ENCODE measurements at regions not wholly inside any gene's neighbourhood (a gene's known extent, or its start where the extent isn't known, plus 50 kb on each side); places are given as distances from the start of the nearest gene placed in this dataset.

DNA sequence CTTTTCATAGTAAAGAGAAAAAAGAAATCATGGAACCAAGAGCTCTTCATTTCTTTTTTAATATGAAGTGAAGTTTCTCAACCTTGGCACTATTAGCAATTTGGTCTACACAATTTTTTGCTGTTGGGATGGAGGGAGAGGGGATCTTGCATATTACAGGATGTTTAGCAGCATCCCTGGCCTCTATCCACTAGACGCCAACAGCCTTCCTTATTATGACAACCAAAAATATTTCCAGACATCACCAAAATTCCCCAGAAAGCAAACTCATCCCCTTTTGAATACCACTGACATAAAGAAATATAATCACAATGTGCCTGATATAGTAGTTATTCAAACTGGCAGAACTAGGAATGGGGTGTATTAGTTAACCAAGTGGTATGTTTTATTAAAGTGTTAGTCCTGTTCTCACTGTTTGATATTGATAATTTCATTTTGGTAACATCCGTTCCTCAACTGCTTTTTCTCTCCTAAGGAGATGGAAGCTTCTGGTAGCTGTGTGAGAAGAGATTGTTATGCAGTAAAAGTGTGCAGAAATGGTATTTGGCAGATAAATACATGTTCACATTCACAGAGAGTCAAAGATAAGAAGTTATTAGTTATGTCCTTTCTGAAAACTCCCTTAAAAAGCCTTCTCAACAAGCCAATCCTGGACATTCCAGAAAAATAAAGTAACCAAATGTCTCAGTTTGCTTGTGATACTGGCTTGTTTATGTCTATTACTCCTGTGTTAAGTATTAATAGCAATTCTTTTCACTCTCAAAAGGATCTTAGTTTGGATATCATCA lies 699.9 kb downstream of the C12orf50 start:
- DNase-seq (ENCODE audit: low spot score in 2 of 2): no peak
- Mint-ChIP-seq H3K27ac (no peak overlapping the region), H3K9me3 (peaks cover 0 to 7% of the 10 kb centered on the region in 2 donors), H3K36me3 (no peaks in the 10 kb centered on the region)
- ATAC-seq: no peak

DNA sequence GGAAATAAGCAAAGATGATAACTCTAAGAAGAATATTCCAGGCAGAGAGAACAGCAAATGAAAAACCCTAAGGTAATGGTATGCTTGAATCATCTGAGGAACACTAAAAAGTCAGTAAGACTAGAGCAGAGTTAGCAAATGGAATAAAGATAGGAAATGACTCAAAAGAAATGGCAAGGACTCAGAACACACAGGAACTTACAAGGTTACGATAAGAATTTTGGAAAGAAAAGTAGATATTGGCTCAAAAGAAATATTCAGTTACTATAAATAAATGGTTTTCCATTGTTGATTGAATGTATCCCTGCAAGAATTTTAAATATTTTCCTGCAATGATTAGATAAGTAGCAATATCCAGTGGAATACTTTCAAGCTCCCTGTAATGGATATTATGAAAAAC lies 705.8 kb downstream of the C12orf50 start:
- Mint-ChIP-seq H3K36me3 (no peaks in the 10 kb centered on the region), H3K27ac (no peak overlapping the region), H3K9me3 (peaks cover 0 to 6% of the 10 kb centered on the region in 2 donors)
- DNase-seq (ENCODE audit: low spot score in 2 of 2) (no peak), ATAC-seq (no peak)

DNA sequence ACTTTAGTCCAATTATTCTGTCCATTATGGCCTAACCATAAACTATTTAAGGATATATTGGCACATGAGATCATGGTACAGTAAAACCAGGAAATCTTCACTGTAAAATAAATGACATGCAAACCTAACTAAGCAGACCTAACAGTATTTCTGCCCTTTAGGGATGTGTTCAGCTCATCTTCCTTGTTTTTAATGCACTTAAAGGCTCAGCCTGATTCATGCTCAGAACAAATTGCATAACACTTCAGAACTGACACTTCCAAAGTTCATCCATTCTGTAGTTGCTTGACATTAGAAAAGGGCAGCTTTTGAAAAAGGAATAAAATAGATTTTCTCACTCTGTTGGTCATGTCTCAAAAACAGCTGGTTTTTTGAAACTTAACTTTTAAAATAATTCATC lies 708.5 kb downstream of the C12orf50 start:
- peaks cover 0 to 6% of the 10 kb centered on the region in 2 donors for H3K9me3 Mint-ChIP-seq
- no peak for ATAC-seq
- DNase-seq (ENCODE audit: low spot score in 2 of 2): no peak

DNA sequence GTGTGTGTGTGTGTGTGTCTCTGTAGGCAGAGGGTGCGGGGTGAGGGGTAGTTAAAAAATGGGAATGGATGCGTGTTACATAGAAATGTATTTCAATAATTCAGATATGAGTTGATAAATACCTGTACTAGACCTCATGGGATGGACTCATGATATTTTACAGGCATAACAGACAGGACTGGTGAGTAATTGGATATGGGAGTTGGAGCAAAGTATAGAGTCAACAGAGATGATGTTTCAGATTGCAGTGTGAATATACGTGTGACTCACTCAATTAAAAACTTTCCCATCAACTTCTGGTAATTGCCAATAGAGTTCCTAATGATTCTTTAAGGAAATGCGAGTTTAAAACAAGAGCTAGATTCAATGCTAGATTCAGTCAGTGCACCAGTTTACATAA lies 711.9 kb downstream of the C12orf50 start:
- Mint-ChIP-seq H3K9me3 (peaks cover 0 to under 1% of the 10 kb centered on the region in 2 donors), H3K27ac (no peak overlapping the region), H3K36me3 (no peaks in the 10 kb centered on the region)
- DNase-seq (ENCODE audit: low spot score in 2 of 2) (no peak), ATAC-seq (no peak)

More for the DNA sequence above, 708.5 kb downstream of the C12orf50 start:
- H3K36me3 Mint-ChIP-seq: no peaks in the 10 kb centered on the region
- H3K27ac Mint-ChIP-seq: no peak overlapping the region

DNA sequence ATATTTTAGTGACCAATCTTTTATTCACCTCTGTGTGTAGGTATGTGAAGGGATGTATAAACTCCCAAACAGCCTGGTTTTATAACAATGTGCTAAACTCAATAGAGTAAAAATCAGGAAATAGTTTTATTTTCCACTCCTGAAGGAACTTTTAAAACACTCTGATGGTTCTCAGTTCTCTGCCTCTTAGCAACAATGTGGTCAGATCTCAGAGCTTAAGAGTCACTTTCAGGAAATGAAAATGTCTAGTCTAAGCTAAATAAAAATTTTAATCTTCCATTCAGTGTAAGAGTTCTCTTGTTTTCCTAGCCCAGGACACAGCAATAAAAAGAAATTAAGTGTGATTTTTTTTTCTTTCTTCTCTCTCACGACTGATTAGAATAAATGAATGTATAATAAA lies 718.0 kb downstream of the C12orf50 start:
- Mint-ChIP-seq H3K36me3 (no peaks in the 10 kb centered on the region), H3K27ac (no peak overlapping the region), H3K9me3 (no peaks in the 10 kb centered on the region)
- DNase-seq (ENCODE audit: low spot score in 2 of 2) (no peak), ATAC-seq (no peak)

DNA sequence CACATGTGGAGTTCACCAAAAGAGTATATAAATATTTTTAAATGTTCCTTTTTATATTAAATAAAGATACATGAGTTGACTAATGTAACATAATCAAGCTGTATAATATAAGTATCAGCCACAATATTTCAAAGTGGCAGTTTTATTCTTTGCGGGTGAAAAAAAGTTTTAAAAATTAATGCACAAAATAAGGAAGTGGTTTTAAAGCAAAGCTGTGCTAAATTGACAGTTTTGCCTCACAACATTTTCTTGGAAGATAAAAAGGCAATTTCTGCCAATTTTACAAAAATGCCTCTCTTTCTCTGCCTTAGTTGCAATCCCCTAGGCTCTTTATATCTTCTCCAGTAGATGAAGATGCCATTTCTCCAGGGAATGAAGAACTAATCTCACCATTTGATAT lies 719.1 kb downstream of the C12orf50 start:
- Mint-ChIP-seq H3K36me3 (no peaks in the 10 kb centered on the region), H3K27ac (no peak overlapping the region), H3K9me3 (no peaks in the 10 kb centered on the region)
- DNase-seq (ENCODE audit: low spot score in 2 of 2) (no peak), ATAC-seq (no peak)

DNA sequence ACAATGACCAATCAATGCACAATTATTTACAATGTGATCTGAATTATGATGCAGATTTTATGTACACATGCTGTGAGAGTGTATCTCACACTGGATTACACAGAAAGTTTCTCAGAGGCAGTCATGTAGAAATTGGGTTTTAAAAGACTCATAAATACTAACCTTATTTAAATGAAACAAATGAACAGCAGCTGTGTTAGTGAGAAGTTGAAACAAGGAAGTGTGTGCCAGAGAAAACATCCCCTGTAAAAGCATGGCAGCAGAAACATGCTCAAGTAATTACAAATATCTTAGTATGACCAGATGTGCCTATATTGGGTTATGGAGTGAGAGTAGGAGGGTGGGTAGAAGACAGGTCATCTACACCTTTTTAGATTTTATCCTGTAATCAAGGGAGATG lies 723.7 kb downstream of the C12orf50 start:
- no peak for ATAC-seq
- Mint-ChIP-seq H3K36me3 (no peaks in the 10 kb centered on the region), H3K27ac (no peak overlapping the region), H3K9me3 (peaks cover 5 to 12% of the 10 kb centered on the region in 2 donors)
- DNase-seq (ENCODE audit: low spot score in 2 of 2): no peak

DNA sequence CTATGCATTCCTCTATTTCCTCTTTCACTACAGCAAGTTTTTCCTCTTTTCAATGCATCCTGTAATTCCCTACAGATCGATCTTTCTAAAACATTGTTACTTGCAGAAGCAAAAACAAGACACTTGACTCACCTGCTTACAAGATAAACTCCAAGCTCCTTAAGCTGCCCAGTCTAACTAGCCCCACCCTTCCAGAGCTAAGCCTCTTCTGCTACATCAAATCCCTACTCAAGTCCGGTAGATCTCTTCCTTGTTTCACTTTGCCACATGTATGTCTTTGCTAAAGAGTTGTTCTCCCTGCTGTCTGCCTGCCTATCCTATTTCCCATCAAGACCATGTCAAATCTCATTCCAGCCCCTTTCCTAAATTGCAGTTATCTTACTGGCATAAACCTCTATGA lies 724.8 kb downstream of the C12orf50 start:
- no peak for DNase-seq (ENCODE audit: low spot score in 2 of 2)
- peaks cover 5 to 12% of the 10 kb centered on the region in 2 donors for H3K9me3 Mint-ChIP-seq
- no peak for ATAC-seq
- no peak overlapping the region for H3K27ac Mint-ChIP-seq
- no peaks in the 10 kb centered on the region for H3K36me3 Mint-ChIP-seq

DNA sequence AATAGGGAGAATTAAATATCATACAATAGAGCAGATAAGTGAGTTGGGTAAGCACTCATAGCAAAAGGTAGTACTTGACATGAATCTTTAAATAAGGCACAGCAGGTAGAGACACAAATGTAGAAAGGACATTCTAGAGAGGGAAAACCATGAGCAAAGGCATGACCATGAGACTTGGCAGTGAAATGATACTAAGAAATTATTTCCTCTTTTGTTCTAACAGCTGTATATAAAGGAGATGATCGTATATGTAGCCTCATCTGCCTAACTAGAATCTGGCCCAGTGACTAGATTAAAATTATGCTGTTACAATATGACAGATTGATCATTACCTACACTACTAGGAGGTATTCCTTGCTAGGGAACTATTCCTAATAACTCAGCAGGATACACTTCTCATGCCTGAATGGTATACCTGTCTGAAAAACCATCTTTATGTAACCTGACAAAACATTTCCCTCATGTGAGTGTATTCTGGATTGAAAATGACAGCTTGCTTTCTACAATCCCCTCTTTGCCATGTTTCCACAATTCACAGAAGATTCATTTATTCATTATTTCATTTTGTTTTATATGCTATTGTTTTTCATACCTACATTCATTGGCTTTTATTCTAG lies 725.7 kb downstream of the C12orf50 start:
- ATAC-seq: no peak
- Mint-ChIP-seq H3K27ac (no peak overlapping the region), H3K36me3 (no peaks in the 10 kb centered on the region), H3K9me3 (peaks cover 5 to 12% of the 10 kb centered on the region in 2 donors)
- no peak for DNase-seq (ENCODE audit: low spot score in 2 of 2)

DNA sequence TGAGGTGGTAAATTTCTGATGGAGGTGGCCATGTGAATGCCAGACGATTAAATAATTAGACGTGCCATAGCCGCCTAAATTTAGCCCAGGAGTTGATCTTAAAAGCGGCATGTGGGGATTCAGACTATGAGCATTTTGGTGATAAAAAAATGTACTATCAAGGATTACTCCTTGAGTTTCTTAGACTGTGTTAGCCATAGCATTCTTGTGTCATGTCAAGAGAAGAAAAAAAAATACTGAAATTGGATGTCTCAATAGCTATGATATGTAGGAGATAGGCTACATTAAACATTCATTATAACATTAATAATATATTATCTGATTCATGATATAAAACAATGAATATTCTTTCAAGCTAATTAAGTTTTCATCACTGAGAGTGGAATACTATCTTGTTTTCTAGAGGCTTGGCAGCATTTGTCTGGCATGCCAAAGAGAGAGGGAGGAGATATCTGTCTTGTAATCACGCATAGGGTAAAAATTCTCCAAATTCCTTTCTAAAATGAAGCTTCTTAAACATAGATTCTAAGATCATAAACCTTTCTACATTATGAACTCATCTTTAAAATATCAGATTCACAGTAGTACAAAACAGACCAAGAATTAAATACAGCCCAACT lies 727.0 kb downstream of the C12orf50 start:
- ATAC-seq (no peak), DNase-seq (ENCODE audit: low spot score in 2 of 2) (no peak)
- Mint-ChIP-seq H3K36me3 (no peaks in the 10 kb centered on the region), H3K27ac (no peak overlapping the region), H3K9me3 (peaks cover 9 to 17% of the 10 kb centered on the region in 2 donors)

DNA sequence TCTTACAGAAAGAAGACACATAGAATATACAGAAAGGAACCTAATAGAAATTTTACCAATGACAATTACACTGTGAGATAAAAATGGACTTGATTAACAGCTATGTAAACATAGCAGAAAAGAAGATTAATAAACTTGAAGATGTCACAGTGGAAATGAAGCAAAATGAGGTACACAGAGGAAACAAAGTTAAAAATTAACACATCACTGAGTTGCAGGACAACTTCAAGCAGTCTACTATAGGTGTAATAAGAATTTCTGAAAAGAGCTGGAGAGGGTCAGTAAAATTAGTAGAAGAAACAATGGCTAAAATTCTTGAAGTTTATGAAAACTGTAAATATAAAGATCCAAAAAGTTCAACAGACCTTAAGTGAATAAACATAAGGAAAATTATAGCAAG lies 738.7 kb downstream of the C12orf50 start:
- DNase-seq (ENCODE audit: low spot score in 2 of 2) (no peak), ATAC-seq (no peak)
- Mint-ChIP-seq H3K36me3 (no peaks in the 10 kb centered on the region), H3K9me3 (peaks cover 4 to 5% of the 10 kb centered on the region in 2 donors), H3K27ac (no peak overlapping the region)

DNA sequence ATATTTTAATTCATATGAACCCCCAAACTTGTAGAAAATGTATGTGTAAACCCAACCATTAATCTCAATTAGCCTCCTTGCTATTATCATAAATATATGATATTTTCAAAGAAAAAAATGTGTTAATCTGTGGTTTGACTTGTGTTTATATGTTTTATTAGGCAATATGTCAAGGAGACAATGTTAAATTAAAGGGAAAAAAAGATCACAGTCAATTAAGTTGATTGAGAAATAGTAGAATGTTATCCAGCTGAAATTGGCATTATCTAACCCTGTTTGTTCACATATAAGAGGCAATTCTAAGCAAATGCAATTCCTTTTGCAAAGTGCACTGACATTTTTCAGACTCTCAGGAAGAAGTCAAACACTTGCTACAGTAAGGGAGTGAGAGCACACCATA lies 745.3 kb downstream of the C12orf50 start:
- H3K9me3 Mint-ChIP-seq: peaks cover 0 to 5% of the 10 kb centered on the region in 2 donors
- H3K27ac Mint-ChIP-seq: no peak overlapping the region
- no peaks in the 10 kb centered on the region for H3K36me3 Mint-ChIP-seq
- no peak for ATAC-seq
- no peak for DNase-seq (ENCODE audit: low spot score in 2 of 2)

DNA sequence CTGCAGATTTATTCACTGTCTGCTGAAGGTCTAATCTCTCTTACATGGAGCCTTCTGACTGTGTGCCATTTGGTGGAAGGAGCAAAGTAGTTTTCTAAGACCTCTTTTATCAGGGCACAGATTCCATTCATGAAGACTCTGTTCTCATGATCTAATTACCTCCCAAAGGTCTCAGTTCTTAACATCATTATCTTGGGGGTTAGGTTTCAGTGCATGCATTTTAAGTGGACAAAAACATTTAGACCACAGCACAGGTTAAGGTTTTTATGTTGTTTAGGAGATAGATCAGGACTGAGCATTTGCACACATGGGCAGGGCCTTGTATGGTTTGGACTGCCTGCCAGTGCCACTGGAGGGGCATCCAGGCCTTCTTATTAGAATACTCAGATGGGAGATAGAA lies 746.1 kb downstream of the C12orf50 start:
- Mint-ChIP-seq H3K27ac (no peak overlapping the region), H3K9me3 (peaks cover 0 to 5% of the 10 kb centered on the region in 2 donors), H3K36me3 (no peaks in the 10 kb centered on the region)
- no peak for ATAC-seq
- DNase-seq (ENCODE audit: low spot score in 2 of 2): no peak

DNA sequence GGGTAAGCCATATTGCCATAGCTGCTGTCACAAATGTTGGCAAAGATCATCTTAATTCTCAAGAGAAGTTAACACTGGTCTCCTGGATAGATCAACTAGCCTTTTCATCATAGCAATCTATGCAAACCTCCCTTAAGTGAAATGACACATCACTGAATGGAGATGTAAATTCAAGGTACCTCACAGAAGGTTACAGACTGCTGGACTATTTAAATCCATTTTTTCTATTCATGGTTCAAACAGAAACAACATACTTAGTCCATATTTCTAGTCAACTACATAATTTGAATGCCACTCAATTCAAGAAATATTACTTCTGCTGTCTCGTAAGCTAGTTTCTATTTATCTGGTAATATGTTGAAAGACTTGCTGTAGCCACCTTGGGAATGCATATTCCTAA lies 748.3 kb downstream of the C12orf50 start:
- DNase-seq (ENCODE audit: low spot score in 2 of 2) (no peak), ATAC-seq (no peak)
- Mint-ChIP-seq H3K36me3 (no peaks in the 10 kb centered on the region), H3K9me3 (peaks cover 0 to 5% of the 10 kb centered on the region in 2 donors), H3K27ac (no peak overlapping the region)

DNA sequence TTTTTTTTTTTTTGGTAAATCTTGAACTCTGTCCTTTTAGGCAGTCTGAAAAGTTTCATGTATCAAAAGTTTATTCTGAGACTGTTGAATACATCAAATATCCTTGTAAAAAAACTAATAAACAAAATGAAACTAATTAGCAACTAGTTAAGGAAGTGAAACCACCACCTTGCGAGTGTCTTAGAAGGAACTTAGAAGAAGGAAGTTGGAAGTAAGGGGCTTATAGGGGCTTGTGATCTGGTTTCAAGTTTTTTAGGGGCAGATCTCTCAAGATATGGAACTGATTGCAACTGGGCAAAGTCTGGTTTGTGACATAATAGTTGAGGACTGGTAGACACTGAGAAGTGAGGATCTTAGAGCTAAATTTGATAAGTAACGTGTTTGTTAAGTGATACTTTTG lies 748.8 kb downstream of the C12orf50 start:
- Mint-ChIP-seq H3K27ac (no peak overlapping the region), H3K9me3 (peaks cover 0 to 5% of the 10 kb centered on the region in 2 donors), H3K36me3 (no peaks in the 10 kb centered on the region)
- no peak for DNase-seq (ENCODE audit: low spot score in 2 of 2)
- no peak for ATAC-seq

DNA sequence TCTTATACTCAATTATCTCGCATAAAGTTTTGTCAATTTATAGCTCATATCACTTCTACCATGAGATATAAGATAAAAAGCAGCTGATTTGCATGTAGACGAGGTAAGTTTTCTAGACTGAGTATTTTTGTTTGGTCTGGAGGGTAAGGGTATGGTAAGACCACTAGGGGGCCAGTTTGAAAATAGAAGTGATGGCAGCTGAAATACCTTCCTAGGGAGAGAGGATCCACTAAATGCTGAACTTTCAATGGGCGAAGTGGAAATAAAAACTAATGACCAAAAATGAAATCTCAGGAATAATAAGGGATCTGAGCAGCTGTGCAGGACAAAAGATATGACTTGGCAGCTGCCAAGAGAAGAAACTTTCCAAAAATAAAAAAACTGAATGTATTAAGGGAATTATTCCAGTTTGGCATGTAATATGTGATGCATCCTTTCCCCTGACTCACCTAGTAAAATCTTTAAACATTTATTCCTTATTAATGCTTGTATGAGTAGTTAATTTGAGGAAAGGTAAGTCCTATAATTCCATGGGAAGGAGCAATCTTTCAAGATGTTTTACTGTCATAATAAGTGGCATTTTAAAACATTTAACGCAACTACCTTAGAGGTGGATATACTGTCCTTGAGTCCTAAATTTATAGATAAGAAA lies 754.5 kb downstream of the C12orf50 start:
- no peak for DNase-seq (ENCODE audit: low spot score in 2 of 2)
- Mint-ChIP-seq H3K9me3 (no peaks in the 10 kb centered on the region), H3K27ac (no peak overlapping the region), H3K36me3 (no peaks in the 10 kb centered on the region)
- ATAC-seq: no peak

DNA sequence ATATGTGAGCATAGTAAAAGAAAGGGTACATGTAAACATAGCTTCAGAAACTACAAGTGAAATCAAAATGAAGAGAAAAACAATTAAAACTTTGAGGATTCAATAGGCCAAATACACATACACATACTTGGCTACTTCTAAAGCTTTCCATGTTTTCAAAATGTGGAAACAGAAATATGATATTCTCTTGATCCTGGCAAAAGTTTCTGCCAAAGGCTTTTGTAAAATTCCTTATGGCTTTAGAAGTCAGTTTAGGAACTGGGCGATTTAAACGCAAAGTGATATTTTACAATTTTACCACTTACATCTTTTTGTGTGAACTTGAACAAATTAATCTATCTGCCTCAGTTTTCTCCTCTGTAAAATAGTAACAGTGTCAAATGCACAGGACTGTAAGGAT lies 756.4 kb downstream of the C12orf50 start:
- Mint-ChIP-seq H3K9me3 (no peaks in the 10 kb centered on the region), H3K36me3 (no peaks in the 10 kb centered on the region), H3K27ac (no peak overlapping the region)
- DNase-seq (ENCODE audit: low spot score in 2 of 2) (no peak), ATAC-seq (no peak)
